Left cardiac atrium (tissue), 4 donors: ENCODE measurements at regions not wholly inside any gene's neighbourhood (a gene's known extent, or its start where the extent isn't known, plus 50 kb on each side); places are given as distances from the start of the nearest gene placed in this dataset.
A peak's percentile ranks its signal among the peaks of the same experiment; 100 is the strongest.
"Not testable (repeated sequence)": the region's sequence is repeated elsewhere in the genome, so short reads cannot be mapped to it uniquely, and the experiment has no call there.

Source experiments
- ATAC-seq, 2 donors: fragments of 200-7000 bp; cut with Tn5 transposase; one replicate each; pipeline ENCODE4 v1.9.1; 2020; ENCODE audit warnings: mild to moderate bottlenecking in 2 of 2, moderate library complexity in 2 of 2
- DNase-seq: peaks from one replicate; pipeline ENCODE4 v3.0.0-alpha.2; 2020
- intact Hi-C, 2 donors: fragments of 100-400 bp; cut with DNase I; formaldehyde crosslinking; loops; one replicate each; pipeline versions ENCODE4 v1.14.1 to v1.15.1; 2022 to 2023
- donor health status: DM: no; HTN: yes; CAD: no.
- donor health status: DM: no; HTN: yes; CAD: no; lungs with severe emphysema.
- donor health status: DM: yes; HTN: yes; CAD: no.
- donor health status: Dilated cardiomyopathy.

DNA sequence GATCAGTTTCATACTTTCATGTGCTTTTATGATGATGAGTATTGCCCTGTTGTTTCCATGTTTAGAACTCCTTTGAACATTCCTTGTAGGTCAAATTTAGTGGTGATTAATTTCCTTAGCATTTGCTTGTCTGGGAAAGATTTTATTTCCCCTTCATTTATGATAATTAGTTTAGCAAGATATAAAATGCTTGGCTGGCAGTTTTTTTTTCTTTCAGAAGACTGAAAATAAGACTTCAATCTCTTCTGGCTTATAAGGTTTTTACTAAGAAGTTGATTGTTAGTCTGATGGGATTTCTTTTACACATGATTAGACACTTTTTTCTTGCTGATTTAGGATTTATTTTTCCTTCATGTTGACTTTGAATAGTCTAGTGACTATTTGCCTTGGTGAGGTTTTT is 238.9 kb upstream of the ADCY2 start:
- ATAC-seq (no peak), DNase-seq (no peak)
- intact Hi-C loops = no loop called here

- ATAC-seq = no peak
- DNase-seq = no peak
- intact Hi-C loops = no loop called here
Observed at GRCh38 chr5:7169240-7169878, 226.6 kb upstream of the ADCY2 start.

DNA sequence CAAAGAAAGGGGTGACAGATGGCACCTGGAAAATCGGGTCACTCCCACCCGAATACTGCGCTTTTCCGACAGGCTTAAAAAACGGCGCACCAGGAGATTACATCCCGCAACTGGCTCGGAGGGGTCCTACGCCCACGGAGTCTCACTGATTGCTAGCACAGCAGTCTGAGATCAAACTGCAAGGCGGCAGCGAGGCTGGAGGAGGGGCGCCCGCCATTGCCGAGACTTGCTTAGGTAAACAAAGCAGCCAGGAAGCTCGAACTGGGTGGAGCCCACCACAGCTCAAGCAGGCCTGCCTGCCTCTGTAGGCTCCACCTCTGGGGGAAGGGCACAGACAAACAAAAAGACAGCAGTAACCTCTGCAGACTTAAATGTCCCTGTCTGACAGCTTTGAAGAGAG is 225.2 kb upstream of the ADCY2 start:
- DNase-seq, intact Hi-C loops, ATAC-seq: not testable (repeated sequence)

GRCh38 chr5:7179364-7179763 is 216.6 kb upstream of the ADCY2 start:
- intact Hi-C loops = no loop called here
- ATAC-seq = no peak
- no peak for DNase-seq

- no peak for ATAC-seq
- no peak for DNase-seq
- intact Hi-C loops = no loop called here
Observed at GRCh38 chr5:7181841-7182240, 214.1 kb upstream of the ADCY2 start.

GRCh38 chr5:7185742-7186141 is 210.2 kb upstream of the ADCY2 start:
- no peak for ATAC-seq

GRCh38 chr5:7186818-7187217 is 209.1 kb upstream of the ADCY2 start:
- ATAC-seq = no peak
- intact Hi-C loops = no loop called here

More at GRCh38 chr5:7185742-7186141, 210.2 kb upstream of the ADCY2 start:
- intact Hi-C loops = no loop called here
- no peak for DNase-seq

GRCh38 chr5:7190712-7191250 is 205.2 kb upstream of the ADCY2 start:
- no peak for ATAC-seq
- intact Hi-C loops = no loop called here
- DNase-seq = no peak

More at GRCh38 chr5:7186818-7187217, 209.1 kb upstream of the ADCY2 start:
- no peak for DNase-seq

DNA sequence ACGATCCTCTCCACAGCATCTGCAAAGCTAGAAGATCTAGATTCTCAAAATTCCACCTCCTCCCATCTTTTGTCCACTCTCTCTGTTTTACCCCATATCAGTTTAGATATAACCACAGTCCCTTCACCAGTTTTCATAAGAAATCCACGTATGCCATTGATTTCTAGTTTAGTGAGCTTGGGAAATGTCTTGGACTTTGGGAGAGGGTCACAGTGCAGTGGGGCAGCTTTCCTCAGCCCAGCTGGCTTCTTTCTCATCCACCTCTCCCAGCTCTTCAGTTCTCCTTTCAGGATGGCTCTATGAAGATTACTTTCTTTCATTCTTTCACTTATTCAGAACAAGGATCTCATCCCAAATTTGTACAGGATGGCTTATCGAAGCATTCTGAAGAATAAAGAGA is 203.9 kb upstream of the ADCY2 start:
- intact Hi-C loops = no loop called here
- ATAC-seq (no peak), DNase-seq (no peak)

- no peak for DNase-seq
- intact Hi-C loops = no loop called here
- ATAC-seq = no peak
Observed at GRCh38 chr5:7202846-7203245, 193.1 kb upstream of the ADCY2 start.

GRCh38 chr5:7207979-7208378 is 188.0 kb upstream of the ADCY2 start:
- DNase-seq = no peak
- no peak for ATAC-seq
- intact Hi-C loops = no loop called here

- intact Hi-C loops = no loop called here
- peak; percentile 33 for DNase-seq
- ATAC-seq = peak in 1 of 2 donors; percentile 31
Observed at GRCh38 chr5:7208938-7209337, 187.0 kb upstream of the ADCY2 start.

- ATAC-seq = no peak
Observed at GRCh38 chr5:7209658-7210057, 186.3 kb upstream of the ADCY2 start.

DNA sequence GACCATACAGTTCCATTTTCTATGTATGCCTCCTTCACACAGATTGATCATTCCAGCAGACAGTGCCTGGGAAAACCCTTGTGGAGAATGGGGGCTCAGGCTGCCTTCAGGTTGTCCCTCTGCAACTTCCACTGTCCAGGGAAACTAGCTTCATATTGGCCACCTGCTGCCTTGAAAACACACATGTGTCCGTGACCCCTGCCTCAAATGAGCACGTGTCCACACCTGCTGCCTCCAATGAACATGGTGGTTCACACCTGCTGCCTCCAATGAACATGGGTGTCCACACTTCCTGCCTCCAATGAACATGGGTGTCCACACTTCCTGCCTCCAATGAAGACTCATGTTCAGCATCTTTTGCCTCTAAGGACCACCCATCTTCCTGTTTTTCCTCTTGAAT is 185.4 kb upstream of the ADCY2 start:
- no peak for ATAC-seq
- DNase-seq = no peak
- intact Hi-C loops = no loop called here

More at GRCh38 chr5:7209658-7210057, 186.3 kb upstream of the ADCY2 start:
- DNase-seq = no peak
- intact Hi-C loops = no loop called here

DNA sequence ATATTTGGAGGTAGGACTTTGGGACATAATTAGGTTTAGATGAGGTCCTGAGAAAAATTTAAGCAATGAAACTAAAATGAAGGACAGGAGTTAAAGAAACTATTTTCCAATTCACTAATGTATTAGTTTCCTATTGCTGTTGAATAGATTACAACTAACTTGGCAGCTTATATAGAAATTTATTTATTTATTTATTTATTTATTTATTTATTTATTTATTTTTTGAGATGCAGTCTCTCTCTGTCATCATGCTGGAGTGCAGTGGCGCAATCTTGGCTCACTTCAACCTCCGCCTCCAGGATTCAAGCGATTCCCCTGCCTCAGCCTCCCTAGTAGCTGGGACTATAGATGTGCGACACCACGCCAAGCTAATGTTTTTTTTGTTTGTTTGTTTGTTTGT is 182.4 kb upstream of the ADCY2 start:
- intact Hi-C loops = no loop called here
- DNase-seq = no peak
- ATAC-seq = no peak

- DNase-seq (no peak), ATAC-seq (no peak)
- intact Hi-C loops = no loop called here
Observed at GRCh38 chr5:7214906-7215416, 181.0 kb upstream of the ADCY2 start.

DNA sequence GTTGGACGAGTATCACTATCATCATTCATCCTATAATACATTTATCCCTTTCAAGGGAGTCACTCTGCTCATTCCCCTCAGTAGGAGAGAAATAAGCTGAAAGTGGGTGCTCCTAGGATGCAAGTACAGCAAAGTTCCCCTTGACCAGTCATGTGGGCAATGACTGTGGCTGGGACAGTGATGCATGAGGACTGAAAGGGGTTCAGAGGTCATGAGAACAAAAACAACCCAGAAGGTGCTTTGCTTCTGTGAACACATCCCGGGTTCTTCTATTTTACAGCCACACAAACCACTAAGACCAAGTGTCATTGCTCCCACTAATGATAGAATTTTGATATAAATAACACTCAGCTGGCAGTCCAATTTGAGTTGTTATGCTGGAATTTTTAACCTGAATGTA is 177.8 kb upstream of the ADCY2 start:
- ATAC-seq (no peak), DNase-seq (no peak)
- intact Hi-C loops = no loop called here

DNA sequence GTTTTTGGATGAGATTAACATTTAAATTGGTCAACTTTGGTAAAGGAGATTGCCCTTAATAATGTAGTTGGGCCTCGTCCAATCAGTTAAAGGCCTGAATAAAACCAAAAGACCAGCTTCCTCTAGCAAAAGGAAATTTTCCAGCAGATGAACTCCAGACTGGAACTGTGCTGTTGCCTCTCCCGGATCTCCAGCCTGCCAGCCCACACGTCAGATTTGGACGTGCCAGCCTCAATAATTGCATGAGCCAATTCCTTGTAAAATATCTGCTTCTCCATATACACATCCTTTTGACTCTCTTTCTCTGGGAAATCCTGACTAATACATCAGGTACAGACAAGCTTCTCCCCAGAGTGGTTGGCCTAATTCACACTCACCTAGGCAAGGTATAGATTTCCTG is 175.8 kb upstream of the ADCY2 start:
- intact Hi-C loops = no loop called here
- DNase-seq (no peak), ATAC-seq (no peak)

DNA sequence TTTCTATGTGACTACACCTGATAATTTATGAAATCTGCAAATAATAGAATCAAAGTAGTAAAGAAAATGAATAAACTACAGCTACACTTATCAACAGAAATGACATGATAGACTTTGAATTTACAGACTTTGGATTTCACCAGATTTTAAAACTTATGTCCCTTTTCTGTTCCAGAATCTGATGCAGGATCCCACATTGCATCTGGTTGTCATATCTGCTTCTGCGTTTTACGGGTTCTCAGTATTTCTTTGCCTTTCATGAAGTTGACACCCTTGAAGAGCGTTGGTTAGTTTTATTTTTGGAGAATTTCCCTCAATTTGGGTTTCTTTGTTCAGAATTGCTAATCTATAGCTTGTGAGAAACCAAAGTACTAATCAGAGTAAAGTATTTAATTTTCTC is 174.9 kb upstream of the ADCY2 start:
- intact Hi-C loops = no loop called here
- DNase-seq (no peak), ATAC-seq (no peak)

GRCh38 chr5:7225826-7226225 is 170.1 kb upstream of the ADCY2 start:
- intact Hi-C loops = no loop called here
- no peak for DNase-seq
- ATAC-seq = no peak

GRCh38 chr5:7242118-7242710 is 153.7 kb upstream of the ADCY2 start:
- intact Hi-C loops = no loop called here
- no peak for ATAC-seq
- no peak for DNase-seq
